Suprapubic skin (tissue), 4 donors: ENCODE measurements at regions not wholly inside any gene's neighbourhood (a gene's known extent, or its start where the extent isn't known, plus 50 kb on each side); places are given as distances from the start of the nearest gene placed in this dataset.

Experiments used
- DNase-seq, 2 donors: peaks; one replicate each; pipeline ENCODE4 v3.0.0-alpha.2; 2019; ENCODE audit warnings: low spot score in 2 of 2
- H3K27ac ChIP-seq: fragments of 200-600 bp; sonication (generic); one replicate; pipeline ENCODE4 v1.5.1; 2019
- H3K27me3 ChIP-seq: fragments of 200-600 bp; sonication (generic); one replicate; pipeline ENCODE4 v1.5.1; 2019
- H3K36me3 ChIP-seq: fragments of 200-600 bp; sonication (generic); one replicate; pipeline ENCODE4 v1.5.1; 2019
- H3K4me1 ChIP-seq: fragments of 200-600 bp; sonication (generic); one replicate; pipeline ENCODE4 v1.5.1; 2019
- H3K4me3 ChIP-seq: fragments of 200-600 bp; sonication (generic); one replicate; pipeline ENCODE4 v1.5.1; 2019; ENCODE audit warnings: mild to moderate bottlenecking
- H3K9me3 ChIP-seq: fragments of 200-600 bp; sonication (generic); one replicate; pipeline ENCODE4 v1.5.1; 2019
- EP300 ChIP-seq: sonication (generic); formaldehyde crosslinking; IDR thresholded peaks from one replicate; pipeline ENCODE4 v1.6.1; 2017; ENCODE audit warnings: antibody characterized with exemption
- POLR2A ChIP-seq, 2 donors: fragments of 450-650 bp; IDR thresholded peaks; one replicate each; pipeline ENCODE4 v1.6.1; 2017; ENCODE audit warnings: antibody characterized with exemption in 2 of 2, mild to moderate bottlenecking in 2 of 2, moderate library complexity in 2 of 2
- POLR2AphosphoS5 ChIP-seq, 3 donors: sonication (generic); formaldehyde crosslinking; IDR thresholded peaks; one replicate each; pipeline ENCODE4 v1.6.1; 2017; ENCODE audit warnings: antibody characterized with exemption in 3 of 3
- WGBS: methylation state at CpG from one replicate; pipeline ENCODE4 v1.1.5; 2018; 5-methylcytosine and 5-hydroxymethylcytosine counted together
- TF ChIP-seq, protein P1 (sequence below), 2 donors: fragments of 200-600 bp in 1 of 2; fragments of 450-650 bp in 1 of 2; sonication (generic) in 1 of 2; IDR thresholded peaks; one replicate each; pipeline ENCODE4 v1.5.1; 2016 to 2019; ENCODE audit warnings: antibody characterized with exemption in 2 of 2, mild to moderate bottlenecking in 1 of 2, moderate library complexity in 1 of 2

- peaks cover 50% of the 10 kb centered on the region for H3K4me1 ChIP-seq
- no peaks in the 10 kb centered on the region for H3K27me3 ChIP-seq
- H3K9me3 ChIP-seq = no peaks in the 10 kb centered on the region
- peak; percentile 65 to 71 for DNase-seq
- no peak overlapping the region for H3K4me3 ChIP-seq
- no peaks in the 10 kb centered on the region for H3K36me3 ChIP-seq
- TF ChIP-seq, protein P1, sequence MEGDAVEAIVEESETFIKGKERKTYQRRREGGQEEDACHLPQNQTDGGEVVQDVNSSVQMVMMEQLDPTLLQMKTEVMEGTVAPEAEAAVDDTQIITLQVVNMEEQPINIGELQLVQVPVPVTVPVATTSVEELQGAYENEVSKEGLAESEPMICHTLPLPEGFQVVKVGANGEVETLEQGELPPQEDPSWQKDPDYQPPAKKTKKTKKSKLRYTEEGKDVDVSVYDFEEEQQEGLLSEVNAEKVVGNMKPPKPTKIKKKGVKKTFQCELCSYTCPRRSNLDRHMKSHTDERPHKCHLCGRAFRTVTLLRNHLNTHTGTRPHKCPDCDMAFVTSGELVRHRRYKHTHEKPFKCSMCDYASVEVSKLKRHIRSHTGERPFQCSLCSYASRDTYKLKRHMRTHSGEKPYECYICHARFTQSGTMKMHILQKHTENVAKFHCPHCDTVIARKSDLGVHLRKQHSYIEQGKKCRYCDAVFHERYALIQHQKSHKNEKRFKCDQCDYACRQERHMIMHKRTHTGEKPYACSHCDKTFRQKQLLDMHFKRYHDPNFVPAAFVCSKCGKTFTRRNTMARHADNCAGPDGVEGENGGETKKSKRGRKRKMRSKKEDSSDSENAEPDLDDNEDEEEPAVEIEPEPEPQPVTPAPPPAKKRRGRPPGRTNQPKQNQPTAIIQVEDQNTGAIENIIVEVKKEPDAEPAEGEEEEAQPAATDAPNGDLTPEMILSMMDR (IDR thresholded peaks at IDR 0.05) = no peak
- H3K27ac ChIP-seq = peak overlapping the region; percentile 17
- WGBS = 61% methylated on average over 8 of the region's 18 CpGs
Measured at GRCh38 chr2:9765611-9766531, 77.4 kb upstream of the TAF1B start.

DNA sequence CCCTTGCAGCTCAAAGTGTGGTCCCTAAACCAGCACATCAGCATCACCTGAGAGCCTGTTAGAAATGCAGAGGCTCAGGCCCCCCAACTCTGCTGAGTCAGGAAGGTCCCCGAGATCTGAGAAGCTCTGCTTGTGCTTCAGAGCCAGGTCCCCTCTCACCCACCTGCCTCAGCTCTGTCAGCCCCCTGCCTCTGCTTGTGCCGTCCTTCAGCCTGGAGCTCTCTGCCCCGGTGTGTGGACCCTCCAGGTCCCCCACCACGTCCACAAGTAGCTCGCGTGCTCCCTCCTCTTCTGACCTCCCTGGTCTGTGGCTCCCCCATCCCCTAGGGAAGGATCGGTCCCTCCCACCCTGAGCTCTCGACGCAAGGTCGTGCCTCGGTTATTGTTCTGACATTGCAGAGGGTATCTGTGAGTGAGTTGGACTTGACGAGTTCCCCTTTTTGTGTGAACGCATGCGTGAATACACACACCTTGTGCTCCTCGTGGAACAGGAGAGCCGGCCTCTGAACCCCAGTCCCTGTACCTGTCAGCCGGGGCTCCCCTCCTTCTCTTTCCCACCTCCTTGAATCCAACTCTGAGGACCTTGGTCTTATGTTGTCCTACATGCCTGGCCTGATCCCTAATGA is 75.5 kb upstream of the TAF1B start:
- DNase-seq = peak in 1 of 2 donors; percentile 16
- H3K36me3 ChIP-seq = no peaks in the 10 kb centered on the region
- H3K27ac ChIP-seq = no peak overlapping the region
- WGBS = 90% methylated on average over 17 of the region's 17 CpGs
- peaks cover 64% of the 10 kb centered on the region for H3K4me1 ChIP-seq
- no peaks in the 10 kb centered on the region for H3K9me3 ChIP-seq
- H3K27me3 ChIP-seq = no peaks in the 10 kb centered on the region
- TF ChIP-seq POLR2AphosphoS5 (IDR thresholded peaks at IDR 0.05) = no peak
- no peak for TF ChIP-seq POLR2A (IDR thresholded peaks at IDR 0.05)
- no peak for TF ChIP-seq EP300
- TF ChIP-seq, protein P1 (IDR thresholded peaks at IDR 0.05) = no peak
- no peak overlapping the region for H3K4me3 ChIP-seq

DNA sequence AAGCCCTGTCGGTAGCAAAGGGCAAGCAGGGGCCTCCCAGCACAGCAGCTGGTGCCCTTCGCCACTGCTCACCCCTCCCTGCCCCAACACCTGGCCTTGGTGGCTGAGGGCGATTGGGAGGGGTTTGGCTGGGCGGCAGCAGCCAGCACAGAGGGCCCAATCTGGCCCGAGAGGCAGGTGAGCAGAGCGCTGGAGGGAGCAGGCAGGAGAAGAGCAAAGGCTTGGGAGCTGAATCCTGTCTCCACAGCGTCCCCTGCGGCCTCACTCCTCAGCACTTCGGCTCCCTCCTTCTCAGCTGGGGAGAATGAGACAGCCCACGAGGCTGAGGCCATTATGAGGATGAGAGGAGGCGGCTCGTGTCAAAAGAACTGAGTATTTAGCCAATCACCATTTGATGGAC is 74.9 kb upstream of the TAF1B start:
- Histone ChIP-seq H3K36me3 (no peaks in the 10 kb centered on the region), H3K27me3 (no peaks in the 10 kb centered on the region), H3K27ac (no peak overlapping the region), H3K9me3 (no peaks in the 10 kb centered on the region), H3K4me3 (no peak overlapping the region), H3K4me1 (peaks cover 70% of the 10 kb centered on the region)
- peak in 1 of 2 donors; percentile 55 for DNase-seq
- TF ChIP-seq POLR2A (IDR thresholded peaks at IDR 0.05) (no peak), EP300 (no peak), POLR2AphosphoS5 (IDR thresholded peaks at IDR 0.05) (no peak)
- TF ChIP-seq, protein P1 (IDR thresholded peaks at IDR 0.05) = no peak
- WGBS = 57% methylated on average over 12 of the region's 12 CpGs

DNA sequence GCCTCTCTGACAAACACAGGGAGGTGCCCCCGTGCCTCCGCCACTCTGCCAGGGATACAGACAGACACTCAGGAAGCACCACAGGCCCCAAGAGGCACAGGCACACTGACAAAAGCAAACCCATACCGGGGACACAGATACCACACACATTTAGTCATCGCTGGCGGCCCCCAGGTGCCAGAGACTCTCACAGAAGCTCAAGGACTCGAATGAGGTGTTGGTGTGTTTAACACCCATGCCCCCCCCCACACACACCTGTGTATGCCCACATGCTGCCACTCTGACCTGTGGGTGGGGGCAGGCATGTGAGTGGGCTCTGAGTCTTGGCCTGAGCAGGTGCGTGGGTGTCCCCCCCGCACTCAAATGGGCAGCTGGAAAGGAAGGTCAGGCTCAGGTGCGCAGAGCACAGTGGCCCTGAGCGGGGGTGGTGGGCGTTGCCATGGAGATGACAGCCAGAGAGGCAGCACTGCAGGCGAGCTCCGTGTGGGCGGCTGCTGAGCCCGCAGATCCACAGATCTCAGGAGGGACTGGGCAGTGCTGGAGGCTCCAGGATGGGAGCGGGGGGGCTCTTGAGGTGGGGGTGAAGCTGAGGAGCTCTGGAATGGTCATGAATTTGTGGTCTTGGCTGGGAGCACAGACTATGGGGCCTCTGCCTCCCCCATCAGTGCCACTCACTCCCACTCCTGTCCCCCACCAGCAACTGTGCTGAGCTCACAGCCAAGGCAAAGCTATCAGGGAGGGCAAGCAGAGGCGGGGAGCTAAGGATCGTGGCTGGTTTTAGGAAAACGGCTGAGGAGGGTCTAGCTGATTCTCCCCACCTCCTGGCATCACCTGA is 73.9 kb upstream of the TAF1B start:
- no peaks in the 10 kb centered on the region for H3K36me3 ChIP-seq
- no peaks in the 10 kb centered on the region for H3K27me3 ChIP-seq
- 80% methylated on average over 16 of the region's 19 CpGs for WGBS
- peak; percentile 69 to 70 for DNase-seq
- peaks cover 80% of the 10 kb centered on the region for H3K4me1 ChIP-seq
- H3K4me3 ChIP-seq = no peak overlapping the region
- TF ChIP-seq, protein P1 (IDR thresholded peaks at IDR 0.05) = no peak
- no peak for TF ChIP-seq EP300
- TF ChIP-seq POLR2AphosphoS5 (IDR thresholded peaks at IDR 0.05) = no peak
- no peak for TF ChIP-seq POLR2A (IDR thresholded peaks at IDR 0.05)
- peak overlapping the region; percentile 74 for H3K27ac ChIP-seq
- no peaks in the 10 kb centered on the region for H3K9me3 ChIP-seq

GRCh38 chr2:9770006-9770307 is 73.3 kb upstream of the TAF1B start:
- Histone ChIP-seq H3K9me3 (no peaks in the 10 kb centered on the region), H3K4me3 (no peak overlapping the region), H3K4me1 (peaks cover 75% of the 10 kb centered on the region), H3K27me3 (no peaks in the 10 kb centered on the region), H3K27ac (peak overlapping the region; percentile 74), H3K36me3 (no peaks in the 10 kb centered on the region)
- 69% methylated on average over 2 of the region's 6 CpGs for WGBS
- no peak for DNase-seq
- TF ChIP-seq POLR2A (IDR thresholded peaks at IDR 0.05) (no peak), POLR2AphosphoS5 (IDR thresholded peaks at IDR 0.05) (no peak), EP300 (no peak)
- TF ChIP-seq, protein P1 (IDR thresholded peaks at IDR 0.05) = no peak
